ENCODE measurements at regions not wholly inside any gene's neighbourhood (a gene's known extent, or its start where the extent isn't known, plus 50 kb on each side); places are given as distances from the start of the nearest gene placed in this dataset.
A peak's percentile ranks its signal among the peaks of the same experiment; 100 is the strongest.
"Not testable (repeated sequence)": the region's sequence is repeated elsewhere in the genome, so short reads cannot be mapped to it uniquely, and the experiment has no call there.

- DNase-seq: no peak
Measured at GRCh38 chr7:142602183-142602582, 147.1 kb upstream of the PRSS1 start.

DNA sequence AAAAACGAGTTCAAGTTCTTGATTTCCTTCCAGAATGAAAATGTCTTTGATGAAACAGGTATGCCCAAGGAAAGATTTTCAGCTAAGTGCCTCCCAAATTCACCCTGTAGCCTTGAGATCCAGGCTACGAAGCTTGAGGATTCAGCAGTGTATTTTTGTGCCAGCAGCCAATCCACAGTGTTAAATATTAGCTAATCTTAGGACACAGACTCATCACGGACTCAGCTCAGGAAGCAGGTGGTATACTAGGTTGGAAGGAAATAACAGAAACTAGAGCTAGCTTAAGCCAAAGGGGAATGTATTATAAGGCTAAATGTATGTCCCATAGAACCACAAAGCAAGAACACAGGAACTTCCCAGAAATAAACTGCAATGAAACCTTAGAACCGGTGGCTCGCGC is 151.0 kb upstream of the PRSS1 start:
- DNase-seq: no peak

- DNase-seq: no peak
Measured at GRCh38 chr7:142597547-142597946, 151.7 kb upstream of the PRSS1 start.

GRCh38 chr7:142595816-142596516 is 153.3 kb upstream of the PRSS1 start:
- DNase-seq: no peak

GRCh38 chr7:142594078-142594477 is 155.2 kb upstream of the PRSS1 start:
- no peak for DNase-seq

DNA sequence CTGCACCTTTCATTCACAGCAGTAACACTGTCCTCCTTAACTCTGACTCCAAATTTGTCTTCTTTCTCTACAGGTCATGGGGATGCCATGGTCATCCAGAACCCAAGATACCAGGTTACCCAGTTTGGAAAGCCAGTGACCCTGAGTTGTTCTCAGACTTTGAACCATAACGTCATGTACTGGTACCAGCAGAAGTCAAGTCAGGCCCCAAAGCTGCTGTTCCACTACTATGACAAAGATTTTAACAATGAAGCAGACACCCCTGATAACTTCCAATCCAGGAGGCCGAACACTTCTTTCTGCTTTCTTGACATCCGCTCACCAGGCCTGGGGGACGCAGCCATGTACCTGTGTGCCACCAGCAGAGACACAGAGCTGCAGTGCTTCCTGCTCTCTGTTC is 156.2 kb upstream of the PRSS1 start:
- DNase-seq: no peak

DNA sequence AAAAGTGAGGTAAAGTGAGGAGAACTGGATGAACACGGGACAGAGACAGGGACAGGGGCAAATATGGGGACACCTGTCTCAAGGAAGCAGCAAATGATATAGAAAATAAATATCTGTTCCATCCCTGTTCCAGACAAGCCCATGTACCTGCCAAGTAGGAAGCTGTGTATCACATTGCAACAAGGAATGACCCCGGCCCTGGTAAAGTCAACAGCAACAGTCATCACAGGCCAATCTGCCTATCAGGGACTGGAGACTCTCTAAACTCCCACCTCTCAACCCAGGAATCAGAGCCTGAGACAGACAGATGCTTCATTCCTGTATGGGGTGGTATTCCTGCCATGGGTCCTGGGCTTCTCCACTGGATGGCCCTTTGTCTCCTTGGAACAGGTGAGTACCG is 156.6 kb upstream of the PRSS1 start:
- no peak for DNase-seq

GRCh38 chr7:142592231-142592630 is 157.0 kb upstream of the PRSS1 start:
- DNase-seq: no peak

DNA sequence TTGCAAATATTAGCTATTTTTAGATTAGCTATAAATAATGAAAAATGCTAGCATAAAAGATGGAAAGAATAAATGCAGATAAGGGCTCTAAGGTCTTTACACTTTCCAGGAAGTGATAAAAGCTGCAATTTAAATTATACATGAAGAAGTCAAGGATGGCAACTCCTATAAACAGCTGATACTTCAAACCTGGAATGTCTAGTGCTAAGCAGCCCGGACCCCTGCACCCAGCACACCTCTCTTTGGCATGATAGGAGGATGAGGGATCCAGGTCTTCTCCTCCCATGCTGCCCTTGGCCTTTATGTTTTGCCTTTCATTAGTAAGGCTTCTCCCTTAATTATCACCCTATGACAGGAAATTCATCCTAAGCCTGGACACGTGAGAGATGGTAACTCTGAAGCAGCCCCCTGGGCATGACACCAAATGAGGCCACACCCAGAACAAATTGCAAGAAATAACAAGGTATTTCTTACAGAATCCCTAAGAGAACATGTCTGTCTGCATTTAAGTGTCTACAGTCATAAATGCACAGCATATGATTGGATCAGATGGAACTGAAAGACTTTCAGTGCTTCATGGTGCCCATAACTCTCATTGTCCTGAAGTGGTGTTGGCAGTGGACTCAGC is 158.3 kb upstream of the PRSS1 start:
- DNase-seq: no peak

GRCh38 chr7:142590077-142590476 is 159.2 kb upstream of the PRSS1 start:
- no peak for DNase-seq

- no peak for DNase-seq
Measured at GRCh38 chr7:142587578-142588191, 161.6 kb upstream of the PRSS1 start.

- DNase-seq: no peak
Measured at GRCh38 chr7:142586611-142587010, 162.7 kb upstream of the PRSS1 start.

DNA sequence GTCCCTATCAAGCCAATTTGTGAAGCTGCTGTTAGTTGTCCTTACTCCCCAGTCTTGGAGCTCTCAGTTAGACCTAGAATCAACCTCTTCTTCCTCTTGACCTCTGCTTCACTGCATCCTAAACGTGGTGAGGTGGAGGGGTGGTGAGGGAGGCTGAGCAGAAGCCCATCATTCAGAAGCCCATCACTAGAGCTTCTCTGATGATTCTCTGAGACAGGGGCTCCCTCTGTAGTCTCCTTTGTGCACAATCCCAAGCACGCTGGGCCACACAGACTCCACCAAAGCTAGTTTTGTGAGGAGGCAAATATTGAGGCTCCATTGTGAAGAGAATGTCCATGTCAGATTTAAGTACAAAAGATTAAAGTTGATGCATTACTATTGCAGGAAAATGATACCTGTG is 163.8 kb upstream of the PRSS1 start:
- DNase-seq: no peak

DNA sequence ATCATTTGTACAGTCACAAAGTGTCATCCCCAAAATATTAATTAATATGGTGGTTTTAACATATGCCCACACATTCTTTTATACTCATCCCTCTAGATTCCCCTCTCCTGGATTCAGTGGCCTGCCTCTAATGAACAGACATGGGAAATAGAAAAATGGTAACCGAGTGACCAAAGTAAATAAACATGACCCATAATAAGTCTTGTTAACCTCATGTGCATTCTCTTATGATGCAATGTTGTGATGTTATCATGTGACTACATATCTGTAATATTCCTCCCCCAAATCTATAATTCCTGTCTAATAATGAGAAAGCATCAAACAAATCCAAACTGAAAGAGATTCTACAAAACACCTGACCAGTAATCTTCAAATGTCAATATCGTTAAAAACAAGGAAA is 164.5 kb upstream of the PRSS1 start:
- no peak for DNase-seq

- DNase-seq: peak; percentile 48
Measured at GRCh38 chr7:142583446-142583845, 165.8 kb upstream of the PRSS1 start.

GRCh38 chr7:142582351-142582750 is 166.9 kb upstream of the PRSS1 start:
- DNase-seq: no peak

DNA sequence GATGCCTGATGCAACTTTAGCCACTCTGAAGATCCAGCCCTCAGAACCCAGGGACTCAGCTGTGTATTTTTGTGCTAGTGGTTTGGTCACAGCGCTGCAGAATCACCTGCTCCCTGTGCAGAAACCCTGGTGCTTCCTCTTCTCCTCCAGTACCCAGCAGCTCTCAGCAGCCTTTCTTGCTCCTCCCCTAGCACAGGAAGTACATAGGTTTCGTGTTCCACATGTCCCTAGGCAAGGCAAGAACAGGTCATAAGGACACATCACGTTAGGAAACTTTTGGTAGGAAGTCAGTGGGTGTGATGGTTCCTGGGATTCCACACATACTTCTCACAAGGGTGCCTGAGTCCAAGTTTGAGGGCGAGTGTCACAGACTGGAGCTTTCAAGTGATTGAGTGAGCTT is 167.9 kb upstream of the PRSS1 start:
- DNase-seq: no peak

GRCh38 chr7:142579946-142580345 is 169.3 kb upstream of the PRSS1 start:
- no peak for DNase-seq

DNA sequence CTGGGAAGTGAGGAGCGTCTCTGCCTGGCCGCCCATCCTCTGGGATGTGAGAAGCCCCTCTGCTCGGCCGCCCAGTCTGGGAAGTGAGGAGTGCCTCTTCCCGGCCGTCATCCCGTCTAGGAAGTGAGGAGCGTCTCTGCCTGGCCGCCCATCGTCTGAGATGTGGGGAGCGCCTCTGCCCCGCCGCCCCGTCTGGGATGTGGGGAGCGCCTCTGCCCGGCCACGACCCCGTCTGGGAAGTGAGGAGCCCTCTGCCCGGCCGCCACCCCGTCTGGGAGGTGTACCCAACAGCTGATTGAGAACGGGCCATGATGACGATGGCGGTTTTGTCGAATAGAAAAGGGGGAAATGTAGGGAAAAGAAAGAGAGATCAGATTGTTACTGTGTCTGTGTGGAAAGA is 173.9 kb upstream of the PRSS1 start:
- not testable (repeated sequence) for DNase-seq

DNA sequence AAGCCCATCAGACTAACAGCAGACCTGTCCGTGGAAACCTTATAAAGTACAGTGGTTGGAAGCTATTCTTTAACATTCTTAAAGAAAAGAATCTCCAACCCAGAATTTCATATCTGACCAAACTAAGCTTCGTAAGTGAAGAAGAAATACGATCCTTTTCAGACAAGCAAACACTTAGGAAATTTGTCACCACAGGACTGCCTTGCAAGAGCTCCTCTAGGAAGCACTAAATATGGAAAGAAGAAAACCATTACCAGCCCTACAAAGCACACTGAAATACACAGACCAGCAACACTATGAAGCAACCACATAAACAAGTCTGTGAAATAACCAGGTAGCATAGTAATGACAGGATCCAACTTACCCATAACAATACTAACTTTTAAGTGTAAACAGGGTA is 177.7 kb upstream of the PRSS1 start:
- no peak for DNase-seq

DNA sequence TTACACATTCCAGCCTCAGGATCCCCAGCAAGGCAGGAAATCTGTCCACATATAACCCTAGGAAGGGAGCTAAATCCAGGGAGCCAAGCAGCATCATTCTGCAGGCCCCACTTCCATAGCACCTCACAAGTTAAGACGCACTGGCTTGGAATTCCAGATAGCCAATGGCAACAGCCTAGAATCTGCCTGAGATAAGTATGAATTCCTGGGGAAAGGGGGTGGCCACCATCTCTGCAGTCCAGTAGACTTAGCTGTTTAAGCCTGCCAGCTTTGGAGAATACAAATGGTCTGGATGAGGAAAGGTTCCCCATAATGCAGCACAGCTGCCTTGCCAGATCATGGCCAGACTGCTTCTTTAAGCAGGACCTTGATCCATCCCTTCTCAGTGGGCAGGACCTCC is 179.4 kb upstream of the PRSS1 start:
- no peak for DNase-seq

- no peak for DNase-seq
Measured at GRCh38 chr7:142568435-142569097, 180.7 kb upstream of the PRSS1 start.

DNA sequence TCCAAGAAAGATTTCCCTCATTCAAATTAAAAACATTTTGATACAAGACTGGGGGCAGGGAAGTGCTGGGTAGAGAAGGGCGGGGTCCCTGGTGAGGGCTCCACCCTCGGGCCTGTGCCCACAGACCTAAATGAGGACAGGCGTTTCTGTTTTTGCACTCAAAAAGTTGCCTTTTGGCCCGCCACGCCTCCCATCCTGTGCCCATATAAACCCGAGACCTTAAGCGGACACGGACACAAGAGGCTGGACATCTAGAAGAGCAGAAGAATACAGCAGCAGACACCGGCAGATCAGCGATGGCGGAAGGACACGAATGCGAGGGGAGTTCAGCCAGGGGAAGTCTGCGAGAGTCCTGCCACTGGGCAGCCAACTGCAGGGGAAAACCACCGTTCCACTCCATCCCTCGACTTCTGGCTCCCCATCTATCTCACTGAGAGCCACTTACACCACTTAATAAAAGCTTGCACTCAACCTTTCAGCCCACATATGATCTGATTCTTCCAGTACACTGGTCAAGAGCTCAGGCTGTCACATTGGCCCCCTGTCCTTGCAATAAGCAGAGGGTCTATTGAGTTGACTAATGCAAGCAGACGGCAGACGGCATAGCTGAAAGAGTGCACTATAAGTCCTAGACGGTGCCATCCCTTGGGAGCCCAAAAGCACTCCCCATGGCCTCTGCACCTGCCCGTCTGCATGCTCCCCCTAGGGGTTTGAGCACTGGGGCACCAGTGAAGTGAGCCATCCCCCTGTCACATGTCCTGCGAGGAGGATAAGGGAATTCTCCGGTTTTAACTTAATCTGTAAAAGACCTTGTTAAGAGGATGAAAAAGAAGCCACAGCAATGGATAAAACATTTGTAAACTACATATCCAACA is 181.8 kb upstream of the PRSS1 start:
- DNase-seq: no peak

Data from stimulated activated CD4-positive, alpha-beta T cell treated with anti-CD3 and anti-CD28 coated beads, Interleukin-1b, Interleukin-23, amount 100 ng/mL, for 48 hours (primary cell).